MCF 10A (cell line): ENCODE measurements at regions not wholly inside any gene's neighbourhood (a gene's known extent, or its start where the extent isn't known, plus 50 kb on each side); places are given as distances from the start of the nearest gene placed in this dataset.

ENCODE experiments used
- BruUV-seq: library from RNA; stranded (reverse); fragments of 400-500 nt; replicated peaks from 2 replicates; lab custom pipeline; 2021; lab: Mats Ljungman, UMichigan
- CTCF ChIA-PET: fragments of 300-600 bp; sonication (Branson Sonifier 250); formaldehyde crosslinking; extraction: SDS; loops from one replicate; lab custom pipeline; 2021; ENCODE audit warnings: antibody characterized with exemption, inconsistent platforms; lab: Yijun Ruan, JAX
- POLR2A ChIA-PET: fragments of 300-600, 350-650 bp; sonication (Branson Sonifier 250); formaldehyde crosslinking; extraction: SDS; loops from one replicate; lab custom pipeline; 2020; ENCODE audit warnings: antibody characterized with exemption, inconsistent platforms; lab: Yijun Ruan, JAX
- DNase-seq: peaks from one replicate; pipeline ENCODE4 v3.0.0-alpha.2; 2018; ENCODE audit not compliant: unreplicated experiment
- H3K27ac Mint-ChIP-seq: one replicate; pipeline ENCODE4 v1.8.0; 2022; ENCODE audit warnings: mild to moderate bottlenecking, low read depth, mixed read lengths; ENCODE audit not compliant: unreplicated experiment
- H3K27me3 Mint-ChIP-seq: one replicate; pipeline ENCODE4 v1.8.0; 2022; ENCODE audit warnings: mixed read lengths; ENCODE audit not compliant: insufficient read depth, unreplicated experiment
- H3K36me3 Mint-ChIP-seq: one replicate; pipeline ENCODE4 v1.8.0; 2022; ENCODE audit warnings: mild to moderate bottlenecking, moderate library complexity, mixed read lengths; ENCODE audit not compliant: insufficient read depth, unreplicated experiment
- H3K4me1 Mint-ChIP-seq: one replicate; pipeline ENCODE4 v1.8.0; 2022; ENCODE audit warnings: mixed read lengths; ENCODE audit not compliant: insufficient read depth, unreplicated experiment
- H3K4me3 Mint-ChIP-seq: one replicate; pipeline ENCODE4 v1.8.0; 2022; ENCODE audit warnings: mild to moderate bottlenecking, moderate library complexity, mixed read lengths; ENCODE audit not compliant: unreplicated experiment
- H3K9me3 Mint-ChIP-seq: one replicate; pipeline ENCODE4 v1.8.0; 2022; ENCODE audit warnings: mixed read lengths; ENCODE audit not compliant: unreplicated experiment
- CTCF ChIP-seq: fragments of 200-600 bp; IDR thresholded peaks from one replicate; pipeline ENCODE4 v1.8.0; 2022; ENCODE audit warnings: antibody characterized with exemption, mild to moderate bottlenecking; ENCODE audit not compliant: unreplicated experiment
- intact Hi-C: fragments of 100-400 bp; cut with micrococcal nuclease; formaldehyde crosslinking; loops from 2 replicates; pipeline ENCODE4 v1.14.1; 2022

GRCh38 chr5:5941486-5941885 is 436.9 kb downstream of the MED10 start:
- no peak for TF ChIP-seq CTCF
- peaks cover 17% of the 10 kb centered on the region for H3K27me3 Mint-ChIP-seq
- no peak for DNase-seq
- intact Hi-C loops, result no loop called here
- BruUV-seq, result no TSS peak
- POLR2A ChIA-PET, result no interaction called here
- CTCF ChIA-PET, result no interaction called here
- no peak overlapping the region for H3K4me3 Mint-ChIP-seq
- no peaks in the 10 kb centered on the region for H3K9me3 Mint-ChIP-seq
- H3K36me3 Mint-ChIP-seq, result no peaks in the 10 kb centered on the region
- H3K4me1 Mint-ChIP-seq, result no peaks in the 10 kb centered on the region
- no peak overlapping the region for H3K27ac Mint-ChIP-seq

- Mint-ChIP-seq H3K9me3 (no peaks in the 10 kb centered on the region), H3K36me3 (no peaks in the 10 kb centered on the region), H3K4me3 (no peak overlapping the region), H3K27me3 (peaks cover 33% of the 10 kb centered on the region), H3K4me1 (no peaks in the 10 kb centered on the region), H3K27ac (no peak overlapping the region)
- POLR2A ChIA-PET, result no interaction called here
- CTCF ChIA-PET, result no interaction called here
- BruUV-seq, result no TSS peak
- DNase-seq, result no peak
- intact Hi-C loops, result no loop called here
- no peak for TF ChIP-seq CTCF
Observed at GRCh38 chr5:5939759-5940370, 438.5 kb downstream of the MED10 start.

- DNase-seq, result no peak
- H3K4me1 Mint-ChIP-seq, result no peaks in the 10 kb centered on the region
- ChIA-PET CTCF (no interaction called here), POLR2A (no interaction called here)
- intact Hi-C loops, result no loop called here
- H3K36me3 Mint-ChIP-seq, result no peaks in the 10 kb centered on the region
- H3K9me3 Mint-ChIP-seq, result no peaks in the 10 kb centered on the region
- no TSS peak for BruUV-seq
- H3K4me3 Mint-ChIP-seq, result no peak overlapping the region
- no peak for TF ChIP-seq CTCF
- H3K27ac Mint-ChIP-seq, result no peak overlapping the region
- H3K27me3 Mint-ChIP-seq, result peaks cover 60% of the 10 kb centered on the region
Observed at GRCh38 chr5:5933651-5934050, 444.7 kb downstream of the MED10 start.

- BruUV-seq, result no TSS peak
- Mint-ChIP-seq H3K4me3 (no peak overlapping the region), H3K4me1 (no peaks in the 10 kb centered on the region), H3K27ac (no peak overlapping the region), H3K36me3 (no peaks in the 10 kb centered on the region), H3K27me3 (peaks cover 62% of the 10 kb centered on the region), H3K9me3 (no peaks in the 10 kb centered on the region)
- intact Hi-C loops, result no loop called here
- ChIA-PET CTCF (no interaction called here), POLR2A (interaction anchor here (0.5 kb wide), 1 partner anchor 443 kb away, joined by 3 read pairs; no protein-coding TSS in a partner anchor)
- no peak for TF ChIP-seq CTCF
- DNase-seq, result no peak
Observed at GRCh38 chr5:5932824-5933223, 445.5 kb downstream of the MED10 start.
